Stimulated activated CD4-positive, alpha-beta T cell treated with anti-CD3 and anti-CD28 coated beads, Interleukin-12 subunit alpha, Interleukin-12 subunit beta, amount 100 ng/mL, for 4 hours (primary cell): ENCODE measurements at regions not wholly inside any gene's neighbourhood (a gene's known extent, or its start where the extent isn't known, plus 50 kb on each side); places are given as distances from the start of the nearest gene placed in this dataset.
A peak's percentile ranks its signal among the peaks of the same experiment; 100 is the strongest.

Source experiments
- DNase-seq: peaks from one replicate; pipeline ENCODE4 v3.0.0-alpha.2; 2020

- no peak for DNase-seq
Measured at GRCh38 chr2:168340931-168341330, 93.5 kb upstream of the STK39 start.

- no peak for DNase-seq
Measured at GRCh38 chr2:168343586-168343985, 96.2 kb upstream of the STK39 start.

GRCh38 chr2:168344706-168345105 lies 97.3 kb upstream of the STK39 start:
- no peak for DNase-seq

- DNase-seq, result no peak
Measured at GRCh38 chr2:168345601-168346000, 98.2 kb upstream of the STK39 start.

GRCh38 chr2:168346725-168347477 lies 99.5 kb upstream of the STK39 start:
- peak; percentile 52 for DNase-seq

GRCh38 chr2:168348076-168348475 lies 100.7 kb upstream of the STK39 start:
- DNase-seq, result no peak

- no peak for DNase-seq
Measured at GRCh38 chr2:168350380-168350779, 103.0 kb upstream of the STK39 start.

- DNase-seq, result no peak
Measured at GRCh38 chr2:168353251-168353650, 102.8 kb upstream of the CERS6 start.

- DNase-seq, result no peak
Measured at GRCh38 chr2:168354499-168354898, 101.6 kb upstream of the CERS6 start.

GRCh38 chr2:168355121-168355520 lies 101.0 kb upstream of the CERS6 start:
- no peak for DNase-seq

GRCh38 chr2:168355779-168356476 lies 100.1 kb upstream of the CERS6 start:
- DNase-seq, result no peak

GRCh38 chr2:168356477-168356835 lies 99.6 kb upstream of the CERS6 start:
- DNase-seq, result no peak

GRCh38 chr2:168357797-168358472 lies 98.1 kb upstream of the CERS6 start:
- no peak for DNase-seq

GRCh38 chr2:168359082-168359481 lies 97.0 kb upstream of the CERS6 start:
- DNase-seq, result no peak

- no peak for DNase-seq
Measured at GRCh38 chr2:168363347-168364092, 92.6 kb upstream of the CERS6 start.

- DNase-seq, result no peak
Measured at GRCh38 chr2:168365094-168365621, 90.9 kb upstream of the CERS6 start.

- DNase-seq, result no peak
Measured at GRCh38 chr2:168369031-168369430, 87.0 kb upstream of the CERS6 start.

- DNase-seq, result no peak
Measured at GRCh38 chr2:168371273-168372019, 84.6 kb upstream of the CERS6 start.

GRCh38 chr2:168373468-168373867 lies 82.6 kb upstream of the CERS6 start:
- no peak for DNase-seq

GRCh38 chr2:168375195-168375798 lies 80.8 kb upstream of the CERS6 start:
- no peak for DNase-seq

GRCh38 chr2:168378960-168379669 lies 77.0 kb upstream of the CERS6 start:
- no peak for DNase-seq
